Panc1 (cell line): ENCODE measurements at regions not wholly inside any gene's neighbourhood (a gene's known extent, or its start where the extent isn't known, plus 50 kb on each side); places are given as distances from the start of the nearest gene placed in this dataset.

Experiments used
- CTCF ChIP-seq: fragments of 450-650 bp; IDR thresholded peaks from 2 replicates; pipeline ENCODE4 v1.5.1; 2017; ENCODE audit warnings: mild to moderate bottlenecking
- POLR2AphosphoS5 ChIP-seq: IDR thresholded peaks from 2 replicates; pipeline ENCODE4 v1.6.1; 2012; ENCODE audit warnings: mild to moderate bottlenecking, low read depth, low read length, moderate library complexity
- REST ChIP-seq, 2 experiments: IDR thresholded peaks; 2 replicates each; pipeline ENCODE4 v1.6.1; 2011 to 2012; ENCODE audit warnings: low read depth in 2 of 2, control low read depth in 1 of 2, low read length in 1 of 2, mild to moderate bottlenecking in 1 of 2, moderate library complexity in 1 of 2; ENCODE audit not compliant: insufficient read depth in 1 of 2

DNA sequence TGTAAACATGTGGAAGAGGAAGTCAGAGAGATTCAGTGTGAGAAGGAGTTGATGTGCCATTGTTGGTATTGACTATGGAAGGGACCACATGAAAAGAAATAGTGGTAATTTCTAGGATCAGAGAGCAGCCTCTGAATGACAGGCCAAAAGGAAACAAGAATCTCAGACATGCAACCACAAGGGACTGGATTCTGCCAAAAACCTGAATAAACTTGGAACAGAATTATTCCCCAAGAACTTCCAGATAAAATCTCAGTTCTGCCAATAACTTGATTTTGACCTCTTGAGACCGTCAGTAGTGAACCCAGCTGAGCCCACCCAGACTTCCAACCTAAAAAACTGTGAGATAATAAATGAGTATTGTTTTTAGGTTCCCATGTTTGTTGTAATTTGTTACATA, 653.6 kb upstream of the NR3C2 start:
- TF ChIP-seq CTCF (no peak), POLR2AphosphoS5 (no peak), REST (IDR thresholded peaks at IDR 0.05; ENCODE audit: insufficient read depth in 1 of 2, low read depth in 2 of 2, low read length in 1 of 2) (no peak)
